SK-N-SH (cell line): ENCODE measurements at regions not wholly inside any gene's neighbourhood (a gene's known extent, or its start where the extent isn't known, plus 50 kb on each side); places are given as distances from the start of the nearest gene placed in this dataset.

ENCODE experiments used
- PBX3 ChIP-seq: IDR thresholded peaks from 2 replicates; pipeline ENCODE4; 2012
- SMC3 ChIP-seq: IDR thresholded peaks from 2 replicates; pipeline ENCODE4 v1.6.1; 2012; ENCODE audit warnings: low read depth, low read length, improper control_type of control experiment
- TAF1 ChIP-seq: IDR thresholded peaks from 2 replicates; pipeline ENCODE4 v1.6.1; 2012; ENCODE audit warnings: low read depth, mild to moderate bottlenecking, low read length, moderate library complexity, borderline replicate concordance
- TF ChIP-seq, protein P1 (sequence below): fragments of 200-600 bp; sonication (generic); IDR thresholded peaks from 2 replicates; pipeline ENCODE4 v1.6.1; 2017; ENCODE audit warnings: antibody characterized with exemption, mild to moderate bottlenecking, moderate library complexity

GRCh38 chr7:45977256-45977780 is 56.2 kb upstream of the IGFBP3 start:
- no peak for TF ChIP-seq PBX3
- TF ChIP-seq TAF1 = no peak
- TF ChIP-seq, protein P1, sequence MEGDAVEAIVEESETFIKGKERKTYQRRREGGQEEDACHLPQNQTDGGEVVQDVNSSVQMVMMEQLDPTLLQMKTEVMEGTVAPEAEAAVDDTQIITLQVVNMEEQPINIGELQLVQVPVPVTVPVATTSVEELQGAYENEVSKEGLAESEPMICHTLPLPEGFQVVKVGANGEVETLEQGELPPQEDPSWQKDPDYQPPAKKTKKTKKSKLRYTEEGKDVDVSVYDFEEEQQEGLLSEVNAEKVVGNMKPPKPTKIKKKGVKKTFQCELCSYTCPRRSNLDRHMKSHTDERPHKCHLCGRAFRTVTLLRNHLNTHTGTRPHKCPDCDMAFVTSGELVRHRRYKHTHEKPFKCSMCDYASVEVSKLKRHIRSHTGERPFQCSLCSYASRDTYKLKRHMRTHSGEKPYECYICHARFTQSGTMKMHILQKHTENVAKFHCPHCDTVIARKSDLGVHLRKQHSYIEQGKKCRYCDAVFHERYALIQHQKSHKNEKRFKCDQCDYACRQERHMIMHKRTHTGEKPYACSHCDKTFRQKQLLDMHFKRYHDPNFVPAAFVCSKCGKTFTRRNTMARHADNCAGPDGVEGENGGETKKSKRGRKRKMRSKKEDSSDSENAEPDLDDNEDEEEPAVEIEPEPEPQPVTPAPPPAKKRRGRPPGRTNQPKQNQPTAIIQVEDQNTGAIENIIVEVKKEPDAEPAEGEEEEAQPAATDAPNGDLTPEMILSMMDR = no peak
- TF ChIP-seq SMC3 = no peak
